Loucy (cell line): ENCODE measurements at regions not wholly inside any gene's neighbourhood (a gene's known extent, or its start where the extent isn't known, plus 50 kb on each side); places are given as distances from the start of the nearest gene placed in this dataset.

Experiments
- CTCF ChIP-seq: fragments of 200-600 bp; sonication (generic); conservative IDR thresholded peaks from 2 replicates; pipeline ENCODE4 v1.5.1; 2014; ENCODE audit warnings: mild to moderate bottlenecking, antibody characterized with exemption, low read length
- EZH2phosphoT487 ChIP-seq: fragments of 200-600 bp; IDR thresholded peaks from 2 replicates; pipeline ENCODE4 v1.6.1; 2018; ENCODE audit warnings: antibody characterized with exemption, mild to moderate bottlenecking, moderate library complexity, borderline replicate concordance

- TF ChIP-seq CTCF: no peak
- TF ChIP-seq EZH2phosphoT487: no peak
These were observed 394.6 kb downstream of the LRRIQ3 start for GRCh38 chr1:73803380-73803779.
